Anterior cingulate cortex (tissue), 58 donors: ENCODE measurements at regions not wholly inside any gene's neighbourhood (a gene's known extent, or its start where the extent isn't known, plus 50 kb on each side); places are given as distances from the start of the nearest gene placed in this dataset.
"Not testable (repeated sequence)": the region's sequence is repeated elsewhere in the genome, so short reads cannot be mapped to it uniquely, and the experiment has no call there.

Source experiments
- DNase-seq, 58 donors: peaks; one replicate each; lab custom pipeline; 2025; lab: John Stamatoyannopoulos, UW

GRCh38 chr5:93682471-93683404 is 58.7 kb downstream of the POU5F2 start:
- DNase-seq: not testable (repeated sequence)

- DNase-seq: no peak
These were observed 60.0 kb downstream of the POU5F2 start for GRCh38 chr5:93681432-93681831.

- DNase-seq: peak in 5 of 58 donors; percentile 0 to 8 (median 1)
These were observed 64.0 kb downstream of the POU5F2 start for GRCh38 chr5:93677359-93677891.

GRCh38 chr5:93676704-93677103 is 64.7 kb downstream of the POU5F2 start:
- DNase-seq: no peak

- peak in 3 of 58 donors; percentile 2 to 5 (median 5) for DNase-seq
These were observed 65.6 kb downstream of the POU5F2 start for GRCh38 chr5:93675460-93676450.

- no peak for DNase-seq
These were observed 66.4 kb downstream of the POU5F2 start for GRCh38 chr5:93674866-93675459.

- DNase-seq: no peak
These were observed 67.3 kb downstream of the POU5F2 start for GRCh38 chr5:93674138-93674537.

- DNase-seq: no peak
These were observed 68.0 kb downstream of the POU5F2 start for GRCh38 chr5:93673316-93673954.

GRCh38 chr5:93665648-93666047 is 75.8 kb downstream of the POU5F2 start:
- DNase-seq: no peak

GRCh38 chr5:93660677-93661076 is 77.7 kb downstream of the NR2F1 start:
- no peak for DNase-seq

GRCh38 chr5:93658044-93658443 is 75.0 kb downstream of the NR2F1 start:
- no peak for DNase-seq

GRCh38 chr5:93654676-93655075 is 71.7 kb downstream of the NR2F1 start:
- DNase-seq: no peak

GRCh38 chr5:93653716-93654115 is 70.7 kb downstream of the NR2F1 start:
- DNase-seq: no peak

GRCh38 chr5:93649234-93649900 is 66.3 kb downstream of the NR2F1 start:
- DNase-seq: no peak

GRCh38 chr5:93644760-93645159 is 61.7 kb downstream of the NR2F1 start:
- no peak for DNase-seq
